GM18909 (cell line): ENCODE measurements at regions not wholly inside any gene's neighbourhood (a gene's known extent, or its start where the extent isn't known, plus 50 kb on each side); places are given as distances from the start of the nearest gene placed in this dataset.

Experiments used
- ATAC-seq: cut with Tn5 transposase; IDR thresholded peaks from one replicate; pipeline ENCODE4 v1.9.1; 2021; ENCODE audit warnings: mild to moderate bottlenecking; ENCODE audit not compliant: unreplicated experiment, poor library complexity

DNA sequence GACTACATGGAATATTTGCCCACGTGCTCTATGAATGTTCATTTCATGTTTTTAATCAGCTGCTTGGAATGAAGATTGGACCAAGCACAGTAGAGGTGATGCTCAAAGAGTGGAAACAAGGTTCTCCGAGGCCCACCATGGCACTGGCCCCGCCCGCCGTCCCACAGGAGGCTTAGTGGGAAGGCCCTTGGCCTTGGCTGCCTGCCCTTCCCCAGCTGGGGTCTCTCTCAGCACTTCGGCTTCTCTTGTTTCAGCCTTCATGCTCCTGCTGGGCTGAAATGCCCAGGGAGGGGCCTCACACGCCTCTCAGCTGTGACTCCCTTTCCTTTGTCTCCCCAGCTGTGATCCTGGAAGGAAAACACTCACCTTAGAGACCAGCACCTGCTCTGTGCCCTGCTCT is 833.2 kb downstream of the GALR1 start:
- no peak for ATAC-seq

GRCh38 chr18:78085241-78086185 is 835.9 kb downstream of the GALR1 start:
- no peak for ATAC-seq

- no peak for ATAC-seq
Observed at GRCh38 chr18:78086931-78087330, 837.3 kb downstream of the GALR1 start.

- no peak for ATAC-seq
Observed at GRCh38 chr18:78087338-78087737, 837.7 kb downstream of the GALR1 start.

GRCh38 chr18:78090584-78090983 is 840.9 kb downstream of the GALR1 start:
- no peak for ATAC-seq

GRCh38 chr18:78092901-78093300 is 843.3 kb downstream of the GALR1 start:
- no peak for ATAC-seq

DNA sequence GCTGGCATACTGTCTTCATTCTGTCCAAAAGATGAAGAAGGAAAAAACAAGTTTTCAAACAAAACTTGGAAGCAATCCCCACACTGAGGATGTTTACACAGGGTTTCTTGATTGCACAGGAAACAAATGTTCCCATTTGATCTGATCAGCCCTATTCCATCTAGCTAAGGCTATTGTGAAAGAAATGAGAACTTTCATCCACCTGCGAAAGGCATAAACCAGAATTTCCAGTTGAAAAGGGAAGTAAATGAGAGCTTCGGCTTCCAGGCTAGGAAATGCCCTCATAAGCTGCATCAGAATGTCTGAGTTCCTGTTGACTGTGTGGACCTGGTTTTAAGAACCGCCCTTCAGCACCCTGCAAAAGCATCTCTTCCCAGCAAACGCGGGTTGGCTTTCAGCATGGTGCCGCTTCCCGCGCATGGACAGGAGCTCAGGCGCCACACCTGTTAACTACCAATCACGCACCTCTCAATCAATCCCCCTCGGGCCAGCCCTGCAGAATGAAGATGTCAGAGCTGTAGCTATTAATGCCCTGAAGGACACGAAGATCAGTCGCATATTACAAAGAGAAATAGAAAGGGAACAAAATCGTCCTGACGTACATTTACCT is 850.4 kb downstream of the GALR1 start:
- no peak for ATAC-seq

GRCh38 chr18:78101091-78101490 is 851.4 kb downstream of the GALR1 start:
- ATAC-seq: no peak

DNA sequence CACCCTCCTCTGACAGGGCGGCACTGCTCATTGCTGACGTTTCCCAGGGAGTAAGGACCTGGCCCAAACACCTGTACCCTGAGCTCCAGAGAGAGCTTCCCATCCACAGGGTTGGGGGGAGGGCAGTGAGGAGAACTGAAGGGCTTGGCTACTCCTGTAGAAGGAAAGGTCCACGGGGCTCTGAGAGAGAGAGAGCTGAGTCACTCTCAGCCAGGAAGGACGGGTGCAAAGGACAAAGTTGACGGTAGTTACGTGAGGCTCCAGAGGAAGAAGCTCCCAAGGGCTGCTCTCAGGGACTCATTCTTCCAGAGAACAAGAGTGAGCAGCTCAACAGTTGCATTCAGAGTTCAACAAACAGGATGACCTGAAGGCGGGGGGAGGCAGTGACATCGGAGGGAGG is 852.5 kb downstream of the GALR1 start:
- ATAC-seq: no peak

DNA sequence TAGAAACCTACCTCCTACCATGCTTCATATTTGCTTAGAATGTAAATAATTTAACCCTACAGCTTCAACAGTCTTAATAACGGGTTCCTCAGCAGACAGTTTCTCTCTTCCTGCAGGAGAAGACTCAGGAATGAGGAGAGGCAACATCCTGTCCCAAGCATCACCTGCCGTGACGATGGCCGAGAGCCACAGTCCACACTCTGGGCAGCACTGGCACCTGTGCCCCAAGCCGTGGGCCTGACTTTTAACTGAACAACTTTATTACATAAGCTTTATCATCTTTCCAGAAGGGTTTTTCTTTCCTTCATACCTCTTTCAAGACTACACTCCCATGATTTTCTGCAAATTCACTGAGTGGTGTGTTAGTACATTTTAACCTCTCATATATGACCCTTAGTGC is 856.0 kb downstream of the GALR1 start:
- ATAC-seq: no peak

DNA sequence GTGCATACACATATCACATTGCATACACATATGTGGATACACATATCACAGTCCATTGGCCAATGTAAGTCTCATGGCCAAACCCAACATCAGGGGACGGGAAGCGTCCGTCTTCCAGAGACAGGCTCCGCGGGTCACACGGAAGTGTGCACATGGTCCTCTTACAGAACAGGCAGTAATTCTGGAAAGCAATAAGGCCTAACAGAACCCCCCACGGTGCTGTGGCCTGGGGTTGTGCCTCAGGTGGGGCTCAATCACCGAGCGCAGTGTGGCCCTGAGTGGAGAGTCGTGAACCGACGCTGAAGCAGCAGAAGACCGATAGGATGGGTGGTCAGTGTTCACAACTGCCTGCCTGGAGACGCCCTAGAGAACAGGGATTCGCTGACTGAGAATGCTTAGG is 857.3 kb downstream of the GALR1 start:
- no peak for ATAC-seq

GRCh38 chr18:78107363-78107762 is 857.7 kb downstream of the GALR1 start:
- ATAC-seq: no peak

GRCh38 chr18:78108554-78108953 is 858.9 kb downstream of the GALR1 start:
- ATAC-seq: no peak

DNA sequence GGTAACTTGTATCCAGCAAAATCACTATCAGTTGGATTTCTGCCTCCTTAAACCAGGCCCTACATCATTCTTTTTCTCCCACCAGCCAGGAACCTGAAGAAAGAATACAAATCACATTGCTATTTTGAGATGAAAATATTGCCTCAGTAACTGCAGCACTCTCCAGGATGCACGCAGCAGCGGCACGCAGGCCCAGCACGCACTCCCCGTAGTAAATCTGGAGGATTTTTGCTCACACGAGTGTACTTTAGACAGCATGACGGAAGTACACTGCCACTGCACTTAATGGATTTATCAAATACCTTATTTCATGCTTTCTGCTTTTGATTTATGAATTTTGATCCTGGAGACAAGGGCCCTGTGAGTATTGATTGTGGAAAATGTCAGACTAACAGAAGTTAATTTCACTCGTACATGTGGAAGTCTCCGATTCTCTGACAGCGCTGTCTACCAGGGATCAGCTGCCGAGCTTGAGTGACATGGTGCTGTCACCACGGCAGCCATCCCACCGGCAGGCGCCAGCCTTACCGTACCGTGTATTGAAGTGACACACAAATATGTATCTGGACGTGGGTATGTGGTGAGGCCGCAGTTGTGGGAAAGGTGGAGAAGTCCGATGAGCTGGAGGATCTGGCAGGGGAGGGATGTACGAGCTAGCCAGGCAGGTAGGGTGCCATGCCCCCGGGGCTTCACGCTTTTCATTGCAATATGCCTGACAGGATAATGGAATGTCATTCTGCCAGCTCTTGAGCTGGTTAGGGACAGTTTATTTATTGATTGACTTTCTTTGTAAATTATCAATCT is 863.7 kb downstream of the GALR1 start:
- ATAC-seq: no peak

DNA sequence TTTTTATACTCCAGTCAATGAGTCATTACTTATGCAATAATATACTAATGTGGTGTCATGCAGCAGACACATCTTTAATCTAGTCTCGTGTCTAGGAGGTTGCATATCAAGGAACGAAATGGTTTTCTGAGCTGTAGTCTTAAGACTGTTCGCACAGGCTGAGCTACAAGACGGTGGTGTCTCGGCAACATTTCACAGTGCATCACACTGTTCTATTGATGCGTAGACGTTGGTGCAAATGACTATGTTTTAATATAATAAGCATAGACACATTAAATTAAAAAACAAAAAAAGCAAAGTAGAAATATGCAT is 864.2 kb downstream of the GALR1 start:
- no peak for ATAC-seq

GRCh38 chr18:78115896-78116561 is 863.6 kb upstream of the SALL3 start:
- no peak for ATAC-seq

DNA sequence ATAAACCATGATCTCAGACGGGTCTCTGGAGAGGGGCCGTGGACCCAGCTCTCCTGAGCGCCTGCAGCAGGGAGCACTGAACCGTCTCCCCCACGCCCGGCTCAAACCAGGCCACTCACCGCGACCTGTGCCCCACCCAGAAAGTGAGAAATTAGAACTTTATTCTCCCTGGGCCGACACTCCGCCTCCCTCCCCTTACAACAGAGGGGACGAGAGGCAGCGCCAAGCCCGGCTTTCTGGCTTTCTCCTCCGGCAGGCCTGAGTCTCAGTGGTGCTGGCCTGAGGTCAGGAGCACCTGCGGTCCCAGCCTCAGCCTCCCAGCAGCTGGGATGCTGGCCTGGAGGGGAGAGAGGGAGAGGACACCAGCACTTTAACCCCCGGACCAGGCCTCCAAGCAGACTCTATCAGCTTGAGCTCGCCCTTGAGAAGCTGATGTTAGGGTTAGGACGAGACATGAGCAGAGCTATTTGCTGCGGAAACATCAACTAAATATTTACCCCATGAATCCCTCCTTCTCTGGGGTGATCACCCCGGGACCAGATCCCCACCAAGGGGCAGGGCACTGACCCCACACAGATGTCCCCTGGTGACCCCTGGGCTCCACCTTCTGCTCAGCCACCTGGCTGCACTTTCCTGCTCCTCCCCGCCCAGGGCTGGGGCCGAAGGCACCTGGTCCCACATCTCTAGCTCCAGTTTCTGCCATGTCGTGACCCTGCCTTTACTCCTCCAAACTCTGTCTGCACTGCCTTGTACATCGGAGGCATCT is 856.3 kb upstream of the SALL3 start:
- no peak for ATAC-seq

GRCh38 chr18:78123926-78124797 is 855.5 kb upstream of the SALL3 start:
- ATAC-seq: no peak
